Liver (tissue), 8 donors: ENCODE measurements at regions not wholly inside any gene's neighbourhood (a gene's known extent, or its start where the extent isn't known, plus 50 kb on each side); places are given as distances from the start of the nearest gene placed in this dataset.

Source experiments
- DNase-seq: peaks from one replicate; pipeline ENCODE4 v3.0.0-alpha.2; 2017; ENCODE audit warnings: low spot score
- H3K27ac ChIP-seq, 2 donors: one replicate each; pipeline ENCODE4 v1.7.0; 2013; ENCODE audit warnings: inconsistent platforms in 2 of 2, low read length in 2 of 2, control low read depth in 1 of 2, low read depth in 1 of 2, mild to moderate bottlenecking in 1 of 2
- H3K27me3 ChIP-seq, 4 donors: one replicate each; pipeline versions ENCODE4 v1.6.1 to v1.7.0; 2013; ENCODE audit warnings: low read length in 3 of 4, inconsistent platforms in 1 of 4, mild to moderate bottlenecking in 1 of 4, moderate library complexity in 1 of 4; ENCODE audit not compliant: control insufficient read depth in 4 of 4, insufficient read depth in 4 of 4
- H3K36me3 ChIP-seq, 4 donors: one replicate each; pipeline versions ENCODE4 v1.6.1 to v1.7.0; 2013; ENCODE audit warnings: low read length in 3 of 4, mild to moderate bottlenecking in 3 of 4, low read depth in 1 of 4, moderate library complexity in 1 of 4; ENCODE audit not compliant: control insufficient read depth in 4 of 4, insufficient read depth in 3 of 4
- H3K4me1 ChIP-seq, 4 donors: one replicate each; pipeline versions ENCODE4 v1.6.1 to v1.7.0; 2013; ENCODE audit warnings: low read length in 3 of 4, mild to moderate bottlenecking in 3 of 4, moderate library complexity in 1 of 4; ENCODE audit not compliant: control insufficient read depth in 4 of 4, insufficient read depth in 4 of 4
- H3K4me3 ChIP-seq, 3 donors: one replicate each; pipeline versions ENCODE4 v1.6.1 to v1.7.0; 2013; ENCODE audit warnings: low read length in 3 of 3, control low read depth in 1 of 3, low read depth in 1 of 3, mild to moderate bottlenecking in 1 of 3
- H3K9ac ChIP-seq, 2 donors: one replicate each; pipeline ENCODE4 v1.7.0; 2013; ENCODE audit warnings: low read length in 2 of 2, mild to moderate bottlenecking in 2 of 2, moderate library complexity in 2 of 2, control low read depth in 1 of 2, low read depth in 1 of 2
- H3K9me3 ChIP-seq, 4 donors: one replicate each; pipeline versions ENCODE4 v1.6.1 to v1.7.0; 2013; ENCODE audit warnings: low read length in 3 of 4; ENCODE audit not compliant: control insufficient read depth in 4 of 4
- ATF3 ChIP-seq: IDR thresholded peaks from 2 replicates; pipeline ENCODE4 v1.6.1; 2016; ENCODE audit warnings: antibody characterized with exemption
- EGR1 ChIP-seq, 2 donors: IDR thresholded peaks; 2 replicates each; pipeline ENCODE4 v1.6.1; 2016 to 2018; ENCODE audit warnings: antibody characterized with exemption in 2 of 2, low read depth in 2 of 2
- FOXA1 ChIP-seq: IDR thresholded peaks from 2 replicates; pipeline ENCODE4 v1.6.1; 2016; ENCODE audit warnings: antibody characterized with exemption
- FOXA2 ChIP-seq: IDR thresholded peaks from 2 replicates; pipeline ENCODE4 v1.6.1; 2016; ENCODE audit warnings: antibody characterized with exemption
- GABPA ChIP-seq, 2 donors: IDR thresholded peaks in 1 of 2; conservative IDR thresholded peaks in 1 of 2; 2 replicates each; pipeline ENCODE4 v1.6.1; 2016; ENCODE audit warnings: antibody characterized with exemption in 2 of 2, mild to moderate bottlenecking in 1 of 2, moderate library complexity in 1 of 2
- HNF4A ChIP-seq, 2 donors: conservative IDR thresholded peaks; 2 replicates each; pipeline ENCODE4 v1.6.1; 2016; ENCODE audit warnings: antibody characterized with exemption in 2 of 2, mild to moderate bottlenecking in 2 of 2
- HNF4G ChIP-seq: IDR thresholded peaks from 2 replicates; pipeline ENCODE4 v1.6.1; 2016; ENCODE audit warnings: antibody characterized with exemption
- JUND ChIP-seq, 2 donors: IDR thresholded peaks; 2 replicates each; pipeline ENCODE4 v1.6.1; 2016; ENCODE audit warnings: antibody characterized with exemption in 2 of 2
- NR2F2 ChIP-seq: IDR thresholded peaks from 2 replicates; pipeline ENCODE4 v1.6.1; 2016; ENCODE audit warnings: antibody characterized with exemption
- RAD21 ChIP-seq, 2 donors: IDR thresholded peaks; 2 replicates each; pipeline ENCODE4 v1.6.1; 2016; ENCODE audit warnings: antibody characterized with exemption in 2 of 2, mild to moderate bottlenecking in 2 of 2
- RXRA ChIP-seq, 2 donors: IDR thresholded peaks; 2 replicates each; pipeline ENCODE4 v1.6.1; 2017 to 2018; ENCODE audit warnings: antibody characterized with exemption in 2 of 2, mild to moderate bottlenecking in 1 of 2
- SP1 ChIP-seq: IDR thresholded peaks from 2 replicates; pipeline ENCODE4 v1.6.1; 2018; ENCODE audit warnings: antibody characterized with exemption, mild to moderate bottlenecking
- TAF1 ChIP-seq: conservative IDR thresholded peaks from 2 replicates; pipeline ENCODE4 v1.6.1; 2016; ENCODE audit warnings: antibody characterized with exemption, mild to moderate bottlenecking
- YY1 ChIP-seq: IDR thresholded peaks from 2 replicates; pipeline ENCODE4 v1.6.1; 2016; ENCODE audit warnings: antibody characterized with exemption, mild to moderate bottlenecking
- ZBTB33 ChIP-seq: IDR thresholded peaks from 2 replicates; pipeline ENCODE4 v1.6.1; 2016; ENCODE audit warnings: antibody characterized with exemption
- WGBS: extraction: QIAGEN DNeasy Blood & Tissue Kit; methylation state at CpG from one replicate; pipeline ENCODE4 v1.1.7; 2013; 5-methylcytosine and 5-hydroxymethylcytosine counted together
- TF ChIP-seq, protein P1 (sequence below): fragments of 150-350 bp; IDR thresholded peaks from 2 replicates; pipeline ENCODE4 v1.5.1; 2017; ENCODE audit warnings: improper control_type of control experiment, low read depth, low read length; ENCODE audit not compliant: missing input control
- TF ChIP-seq, protein P2 (sequence below): IDR thresholded peaks from 2 replicates; pipeline ENCODE4 v1.6.1; 2016; ENCODE audit warnings: antibody characterized with exemption, mild to moderate bottlenecking
- TF ChIP-seq, protein P3 (sequence below): IDR thresholded peaks from 2 replicates; pipeline ENCODE4 v1.6.1; 2016; ENCODE audit warnings: antibody characterized with exemption
- donor health status: healthy.
- donor health status: healthy.
- donor health status: healthy.
- donor health status: healthy.
- donor health status: healthy.

DNA sequence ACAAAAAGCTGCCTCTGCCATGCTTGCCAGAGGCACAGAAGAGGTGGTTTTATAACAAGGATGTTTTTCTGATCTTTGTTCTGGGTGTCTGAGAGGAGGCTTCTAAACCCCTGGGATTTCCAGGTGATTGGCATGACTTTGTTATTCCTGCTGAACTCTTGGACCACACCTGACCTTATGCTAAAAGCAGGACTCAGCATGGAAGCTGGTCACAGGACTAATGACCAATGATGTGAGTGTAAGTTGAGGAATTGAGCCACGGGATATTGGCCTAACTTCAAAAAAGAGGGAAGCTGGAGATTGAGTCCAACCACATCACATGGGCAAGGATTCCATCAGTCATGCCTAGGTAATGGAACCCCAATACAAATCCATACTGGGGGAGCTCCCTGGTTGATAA is 437.9 kb downstream of the POM121L12 start:
- H3K27ac ChIP-seq: no peak overlapping the region
- WGBS: 60% methylated on average over 1 of the region's 1 CpG

DNA sequence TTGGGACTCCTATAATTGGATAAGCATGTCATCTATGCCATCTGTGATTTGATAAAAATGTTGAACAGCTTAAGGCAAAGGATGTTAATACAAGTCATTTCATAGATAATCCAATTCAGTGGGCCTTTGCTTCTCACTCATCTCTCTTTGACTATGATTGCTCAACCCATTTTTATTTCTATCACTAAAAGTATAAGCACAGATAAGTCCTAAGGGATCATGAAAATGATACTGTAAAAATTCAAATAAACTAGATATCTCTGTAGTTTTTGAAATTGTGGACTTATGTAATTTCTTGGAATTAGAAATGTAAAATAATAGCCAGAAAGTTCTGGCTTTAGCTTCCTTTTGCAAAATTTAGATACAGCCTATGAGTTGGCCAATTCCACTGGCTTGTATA is 440.3 kb downstream of the POM121L12 start:
- no peaks in the 10 kb centered on the region for H3K9me3 ChIP-seq
- no peaks in the 10 kb centered on the region for H3K36me3 ChIP-seq
- no peak overlapping the region for H3K9ac ChIP-seq
- TF ChIP-seq HNF4A (conservative IDR thresholded peaks at IDR 0.05) (no peak), RXRA (IDR thresholded peaks at IDR 0.05) (no peak), YY1 (no peak), ZBTB33 (no peak), TAF1 (no peak), SP1 (no peak), GABPA (IDR thresholded peaks at IDR 0.05 in 1 of 2, conservative IDR thresholded peaks at IDR 0.05 in 1 of 2) (no peak), JUND (IDR thresholded peaks at IDR 0.05) (no peak), EGR1 (IDR thresholded peaks at IDR 0.05; ENCODE audit: low read depth in 2 of 2) (no peak), FOXA1 (no peak), ATF3 (no peak), HNF4G (no peak), FOXA2 (no peak), NR2F2 (no peak), RAD21 (IDR thresholded peaks at IDR 0.05) (no peak)
- TF ChIP-seq, protein P1, sequence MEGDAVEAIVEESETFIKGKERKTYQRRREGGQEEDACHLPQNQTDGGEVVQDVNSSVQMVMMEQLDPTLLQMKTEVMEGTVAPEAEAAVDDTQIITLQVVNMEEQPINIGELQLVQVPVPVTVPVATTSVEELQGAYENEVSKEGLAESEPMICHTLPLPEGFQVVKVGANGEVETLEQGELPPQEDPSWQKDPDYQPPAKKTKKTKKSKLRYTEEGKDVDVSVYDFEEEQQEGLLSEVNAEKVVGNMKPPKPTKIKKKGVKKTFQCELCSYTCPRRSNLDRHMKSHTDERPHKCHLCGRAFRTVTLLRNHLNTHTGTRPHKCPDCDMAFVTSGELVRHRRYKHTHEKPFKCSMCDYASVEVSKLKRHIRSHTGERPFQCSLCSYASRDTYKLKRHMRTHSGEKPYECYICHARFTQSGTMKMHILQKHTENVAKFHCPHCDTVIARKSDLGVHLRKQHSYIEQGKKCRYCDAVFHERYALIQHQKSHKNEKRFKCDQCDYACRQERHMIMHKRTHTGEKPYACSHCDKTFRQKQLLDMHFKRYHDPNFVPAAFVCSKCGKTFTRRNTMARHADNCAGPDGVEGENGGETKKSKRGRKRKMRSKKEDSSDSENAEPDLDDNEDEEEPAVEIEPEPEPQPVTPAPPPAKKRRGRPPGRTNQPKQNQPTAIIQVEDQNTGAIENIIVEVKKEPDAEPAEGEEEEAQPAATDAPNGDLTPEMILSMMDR: no peak
- TF ChIP-seq, protein P2, sequence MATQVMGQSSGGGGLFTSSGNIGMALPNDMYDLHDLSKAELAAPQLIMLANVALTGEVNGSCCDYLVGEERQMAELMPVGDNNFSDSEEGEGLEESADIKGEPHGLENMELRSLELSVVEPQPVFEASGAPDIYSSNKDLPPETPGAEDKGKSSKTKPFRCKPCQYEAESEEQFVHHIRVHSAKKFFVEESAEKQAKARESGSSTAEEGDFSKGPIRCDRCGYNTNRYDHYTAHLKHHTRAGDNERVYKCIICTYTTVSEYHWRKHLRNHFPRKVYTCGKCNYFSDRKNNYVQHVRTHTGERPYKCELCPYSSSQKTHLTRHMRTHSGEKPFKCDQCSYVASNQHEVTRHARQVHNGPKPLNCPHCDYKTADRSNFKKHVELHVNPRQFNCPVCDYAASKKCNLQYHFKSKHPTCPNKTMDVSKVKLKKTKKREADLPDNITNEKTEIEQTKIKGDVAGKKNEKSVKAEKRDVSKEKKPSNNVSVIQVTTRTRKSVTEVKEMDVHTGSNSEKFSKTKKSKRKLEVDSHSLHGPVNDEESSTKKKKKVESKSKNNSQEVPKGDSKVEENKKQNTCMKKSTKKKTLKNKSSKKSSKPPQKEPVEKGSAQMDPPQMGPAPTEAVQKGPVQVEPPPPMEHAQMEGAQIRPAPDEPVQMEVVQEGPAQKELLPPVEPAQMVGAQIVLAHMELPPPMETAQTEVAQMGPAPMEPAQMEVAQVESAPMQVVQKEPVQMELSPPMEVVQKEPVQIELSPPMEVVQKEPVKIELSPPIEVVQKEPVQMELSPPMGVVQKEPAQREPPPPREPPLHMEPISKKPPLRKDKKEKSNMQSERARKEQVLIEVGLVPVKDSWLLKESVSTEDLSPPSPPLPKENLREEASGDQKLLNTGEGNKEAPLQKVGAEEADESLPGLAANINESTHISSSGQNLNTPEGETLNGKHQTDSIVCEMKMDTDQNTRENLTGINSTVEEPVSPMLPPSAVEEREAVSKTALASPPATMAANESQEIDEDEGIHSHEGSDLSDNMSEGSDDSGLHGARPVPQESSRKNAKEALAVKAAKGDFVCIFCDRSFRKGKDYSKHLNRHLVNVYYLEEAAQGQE: no peak
- TF ChIP-seq, protein P3, sequence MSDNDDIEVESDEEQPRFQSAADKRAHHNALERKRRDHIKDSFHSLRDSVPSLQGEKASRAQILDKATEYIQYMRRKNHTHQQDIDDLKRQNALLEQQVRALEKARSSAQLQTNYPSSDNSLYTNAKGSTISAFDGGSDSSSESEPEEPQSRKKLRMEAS: no peak
- no peak for DNase-seq
- no peak overlapping the region for H3K27ac ChIP-seq
- H3K4me3 ChIP-seq: no peak overlapping the region
- no peaks in the 10 kb centered on the region for H3K27me3 ChIP-seq
- H3K4me1 ChIP-seq: no peaks in the 10 kb centered on the region

More for the DNA sequence above, 437.9 kb downstream of the POM121L12 start:
- H3K4me1 ChIP-seq: no peaks in the 10 kb centered on the region
- H3K9ac ChIP-seq: no peak overlapping the region
- no peaks in the 10 kb centered on the region for H3K27me3 ChIP-seq
- H3K4me3 ChIP-seq: no peak overlapping the region
- no peak for DNase-seq
- H3K9me3 ChIP-seq: no peaks in the 10 kb centered on the region
- TF ChIP-seq NR2F2: no peak
- no peak for TF ChIP-seq HNF4G
- no peak for TF ChIP-seq TAF1
- TF ChIP-seq, protein P3: no peak
- TF ChIP-seq, protein P1: no peak
- no peaks in the 10 kb centered on the region for H3K36me3 ChIP-seq
